ENCODE measurements at regions not wholly inside any gene's neighbourhood (a gene's known extent, or its start where the extent isn't known, plus 50 kb on each side); places are given as distances from the start of the nearest gene placed in this dataset.

DNA sequence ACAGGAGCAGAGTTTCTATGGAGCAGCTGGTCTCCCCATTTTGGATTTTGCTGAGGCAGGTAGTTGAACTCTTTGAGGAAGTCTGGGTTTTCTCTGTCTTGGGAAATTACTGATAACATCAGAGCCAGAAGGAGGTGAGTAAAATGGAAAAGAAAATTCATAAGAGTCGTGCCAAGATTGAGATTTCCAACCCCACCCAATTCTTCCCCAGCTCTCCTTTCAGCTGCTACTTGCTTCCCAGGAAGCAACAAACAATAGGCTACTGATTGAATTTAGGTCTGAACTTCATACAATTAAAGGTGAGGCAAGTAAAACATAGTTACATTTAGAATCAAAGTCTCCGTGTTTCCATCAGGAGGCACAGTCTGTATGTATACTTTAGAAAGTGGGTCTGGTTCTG is 54.6 kb upstream of the EOLA2 start:
- no peak for DNase-seq

DNA sequence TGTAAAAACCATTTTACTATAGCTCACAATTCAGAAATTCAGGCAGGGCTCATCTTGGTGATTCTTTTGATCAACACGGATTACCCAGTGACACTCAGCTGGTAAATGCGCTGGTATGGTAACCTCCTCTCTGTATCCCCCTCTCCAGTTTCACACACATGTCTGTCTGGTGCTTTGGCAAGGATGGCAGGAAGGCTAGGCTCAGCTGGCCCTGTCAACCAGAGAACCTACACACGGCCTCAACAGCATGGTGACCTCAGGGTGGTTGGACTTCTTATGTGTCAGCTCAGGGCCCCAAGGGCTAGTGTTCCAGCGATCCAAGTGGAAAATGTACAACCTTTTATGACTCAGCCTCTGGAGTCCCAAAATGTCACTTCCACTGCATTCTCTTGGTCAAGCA is 55.7 kb upstream of the EOLA2 start:
- DNase-seq, result no peak

DNA sequence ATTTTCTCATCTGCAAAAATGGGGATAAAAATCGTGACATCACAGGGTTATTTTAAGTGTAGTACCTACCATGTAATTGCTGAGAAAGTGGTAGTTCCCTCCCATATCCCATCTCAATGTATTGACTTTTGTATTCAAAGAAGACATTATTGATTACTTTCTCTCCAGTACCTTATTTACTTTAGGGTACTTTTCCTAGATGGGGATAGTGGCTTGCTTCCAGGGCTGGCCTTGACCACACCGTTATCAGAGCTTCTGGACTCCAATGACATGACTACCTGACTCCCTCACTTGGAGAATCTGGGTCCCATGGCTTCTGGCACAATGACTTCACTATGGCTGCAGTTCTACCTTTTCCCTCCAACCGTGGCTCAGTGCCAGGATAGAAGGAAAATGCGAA is 58.2 kb upstream of the EOLA2 start:
- no peak for DNase-seq

DNA sequence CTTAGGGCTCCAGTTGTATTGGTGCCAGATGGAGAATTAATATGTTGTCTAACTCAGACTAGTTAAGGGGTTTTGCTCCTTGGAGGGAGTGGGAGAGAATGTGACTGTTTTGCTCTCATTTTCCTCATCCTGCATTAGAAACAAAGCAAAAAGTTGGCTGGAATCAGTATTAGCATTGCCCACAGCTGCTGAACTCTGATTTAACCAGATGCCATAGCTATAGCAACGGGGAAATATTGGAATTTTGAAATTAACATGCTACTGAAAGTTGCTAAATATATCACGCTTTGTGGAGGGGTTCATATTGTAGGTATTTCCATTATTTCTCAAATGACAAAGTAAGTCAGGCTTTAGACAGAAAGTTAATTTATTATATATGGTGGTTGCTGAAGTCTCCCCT is 66.7 kb upstream of the EOLA2 start:
- DNase-seq, result no peak

DNA sequence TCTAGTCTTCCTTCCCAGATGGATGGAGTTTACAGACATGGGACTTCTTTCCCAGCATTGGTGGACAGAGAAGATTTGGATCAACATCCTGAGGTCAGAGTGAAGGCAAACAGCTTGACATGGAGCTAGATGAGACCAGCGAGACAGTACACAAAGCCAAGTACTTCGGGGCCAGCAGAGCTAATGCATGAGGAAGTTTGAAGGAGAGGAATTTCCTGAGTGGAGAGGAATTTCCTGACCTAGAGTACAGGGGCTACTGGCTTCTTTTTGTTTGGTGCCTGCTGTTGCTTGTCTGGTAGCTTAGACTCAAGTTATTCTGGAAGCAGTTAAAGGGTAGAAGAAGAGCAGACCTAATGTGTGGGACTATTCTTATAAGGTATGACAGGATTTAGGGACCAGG is 69.1 kb upstream of the EOLA2 start:
- DNase-seq, result no peak

DNA sequence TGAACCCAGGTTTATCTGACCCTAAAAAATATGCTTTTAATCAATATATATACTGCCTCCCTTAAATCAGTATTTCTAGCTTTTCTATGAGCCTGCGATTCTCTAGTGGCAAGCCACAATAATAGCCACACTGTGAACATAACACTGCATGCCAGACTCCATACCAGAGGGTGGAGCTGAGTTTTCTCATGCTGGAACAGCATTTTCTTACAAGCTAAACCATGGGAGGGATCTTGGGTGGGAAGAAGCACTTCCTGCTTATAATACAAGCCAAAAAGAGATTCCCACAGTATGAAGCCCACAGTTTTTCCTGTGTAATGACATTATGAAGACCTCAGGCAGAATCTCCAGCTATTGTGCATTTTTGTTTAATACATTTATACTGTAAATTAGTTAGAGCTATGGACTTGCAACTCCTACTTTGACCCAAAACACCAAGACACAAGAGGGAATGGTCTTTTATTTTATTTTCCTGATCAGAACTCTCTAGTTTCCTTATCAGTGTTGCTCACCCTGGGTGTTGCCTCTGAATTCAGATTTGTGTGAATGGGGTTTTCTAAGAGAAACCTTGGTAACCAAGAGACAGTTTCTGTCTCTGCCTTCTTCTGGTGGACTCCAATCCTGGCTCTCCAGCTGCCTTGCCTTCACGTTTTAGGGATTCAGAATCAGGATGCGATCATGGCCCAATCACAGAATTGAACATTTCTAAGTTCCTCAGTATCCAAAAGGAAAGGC is 74.5 kb upstream of the EOLA2 start:
- no peak for DNase-seq

DNA sequence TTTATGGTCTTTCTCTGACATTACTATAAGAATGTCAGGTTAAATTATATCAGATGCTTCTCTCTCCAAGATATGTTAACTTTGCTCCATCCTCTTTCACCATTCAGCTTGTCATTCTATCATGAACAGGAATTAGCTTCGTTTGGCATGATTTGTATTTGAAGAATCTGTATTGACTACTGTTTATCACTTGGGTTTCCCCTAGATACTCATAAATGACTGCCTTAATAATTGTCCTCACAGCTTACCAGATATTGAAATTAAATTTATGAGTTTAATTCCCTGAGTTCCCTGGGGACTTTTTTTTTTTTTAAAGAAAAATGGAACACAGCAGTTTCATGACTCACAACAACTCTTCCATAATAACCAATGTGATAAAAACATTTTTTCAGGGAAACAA is 76.2 kb upstream of the EOLA2 start:
- no peak for DNase-seq

DNA sequence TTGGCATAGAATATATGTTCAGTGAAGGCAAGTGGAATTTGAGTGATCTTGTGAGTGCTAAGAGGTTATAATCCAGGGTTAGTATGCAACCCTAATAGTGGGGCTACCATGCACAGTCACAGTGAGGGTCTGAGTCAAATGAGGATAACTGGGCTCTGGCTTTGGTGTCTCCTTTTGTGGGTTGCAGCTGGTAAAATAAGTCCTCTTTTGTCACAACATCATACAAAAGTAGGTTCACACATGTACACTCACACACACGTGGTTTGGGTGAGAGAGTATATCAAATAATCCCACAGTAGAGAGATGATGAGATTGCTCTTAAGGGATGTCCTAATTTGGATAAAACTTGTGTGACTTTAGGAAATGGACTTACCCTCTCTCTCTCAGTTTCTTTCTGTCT is 79.6 kb upstream of the EOLA2 start:
- DNase-seq, result no peak

DNA sequence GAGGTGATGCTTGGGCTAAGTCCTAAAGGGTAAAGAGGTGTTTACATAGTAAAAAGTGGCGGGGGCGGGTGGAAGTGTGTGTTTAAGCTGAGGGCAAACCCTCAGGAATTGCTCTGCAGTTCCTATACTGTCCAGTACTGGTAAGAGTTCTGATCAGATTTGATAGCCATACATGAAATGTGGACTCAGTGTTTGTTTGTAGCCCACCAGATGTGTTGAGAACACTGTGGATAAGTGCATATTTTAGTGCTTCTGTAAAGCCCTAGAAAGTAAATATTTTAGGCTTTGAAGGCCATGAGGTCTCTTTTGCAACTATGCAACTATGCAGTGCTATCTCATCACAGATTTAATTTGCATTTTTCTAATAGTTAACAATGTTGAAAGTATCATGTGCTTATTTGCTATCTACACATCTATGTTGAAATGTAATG is 80.7 kb upstream of the EOLA2 start:
- DNase-seq, result no peak

DNA sequence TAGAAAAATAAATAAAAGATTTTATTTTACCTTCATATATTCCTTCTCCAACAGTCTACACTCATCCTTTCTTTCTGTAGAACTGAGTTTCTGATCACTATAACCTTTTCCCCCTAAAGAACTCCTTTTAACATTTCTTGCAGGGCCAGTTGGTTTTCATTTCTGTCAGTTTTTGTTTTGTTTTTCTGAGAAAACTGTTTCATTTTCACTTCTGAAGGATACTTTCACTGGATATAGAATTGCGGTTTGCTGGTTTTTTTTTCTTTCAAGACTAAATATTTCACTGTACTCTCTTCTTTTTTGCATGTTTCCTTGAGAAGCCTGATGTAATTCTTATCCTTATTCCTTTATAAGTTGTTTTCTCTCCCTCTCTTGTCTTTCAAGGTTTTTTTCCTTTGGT is 90.4 kb upstream of the EOLA2 start:
- no peak for DNase-seq

DNA sequence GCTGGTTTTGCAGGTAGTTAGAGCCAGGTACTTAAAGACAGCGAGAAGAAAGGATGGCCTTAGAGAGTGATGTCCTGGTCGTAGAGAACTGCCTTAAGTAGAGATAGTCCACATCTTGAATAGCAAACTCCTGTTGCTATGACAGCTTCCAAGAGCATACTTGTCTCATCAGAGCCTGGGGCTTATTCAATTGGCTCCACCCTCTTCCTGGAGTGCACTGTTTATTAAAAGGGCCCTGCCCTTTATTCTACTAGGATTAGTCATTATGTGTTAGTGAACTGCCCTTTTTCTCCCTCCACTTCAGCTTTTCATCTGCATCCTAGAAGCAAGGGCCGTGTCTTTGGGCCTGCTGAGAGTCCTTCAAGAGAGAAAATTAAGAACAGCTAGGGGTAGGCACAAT is 94.5 kb upstream of the EOLA2 start:
- no peak for DNase-seq

DNA sequence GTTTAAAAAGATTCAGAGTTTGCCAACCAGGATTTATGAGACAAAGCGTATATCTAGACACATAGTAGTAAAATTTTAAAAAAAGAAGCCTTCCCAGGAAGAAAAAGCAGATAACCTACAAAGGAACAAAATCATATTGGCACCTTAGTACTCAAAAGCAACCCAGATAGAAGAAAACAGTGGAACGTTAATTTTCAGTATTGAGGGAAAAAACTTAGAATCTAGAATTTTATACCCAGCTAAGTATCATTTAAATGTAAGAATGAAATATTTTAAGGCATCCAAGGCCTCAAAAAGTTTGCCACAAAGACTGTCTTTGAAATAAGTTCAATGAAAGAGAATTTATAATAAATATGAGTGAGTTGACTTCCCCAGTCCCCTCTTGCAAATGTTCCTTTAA is 96.5 kb upstream of the EOLA2 start:
- no peak for DNase-seq

DNA sequence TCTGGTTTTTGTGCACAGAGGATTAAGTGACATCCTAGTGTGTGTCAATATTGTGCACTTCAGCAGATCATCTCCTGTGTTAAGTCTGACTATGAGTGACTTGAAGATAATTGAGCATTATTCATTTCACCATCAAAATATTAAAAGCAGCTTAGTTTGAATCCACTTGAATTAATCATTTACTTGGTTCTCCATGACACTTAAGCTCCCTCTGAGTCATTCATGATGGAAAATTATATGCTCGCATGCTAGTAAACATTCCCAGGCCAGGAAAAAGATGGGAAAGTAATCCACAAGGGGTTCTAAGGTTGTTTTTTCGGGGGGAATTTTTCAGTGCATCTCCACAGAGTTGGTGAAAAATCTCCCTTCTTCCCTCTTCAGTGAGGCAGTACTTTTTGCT is 97.2 kb upstream of the EOLA2 start:
- DNase-seq, result no peak

DNA sequence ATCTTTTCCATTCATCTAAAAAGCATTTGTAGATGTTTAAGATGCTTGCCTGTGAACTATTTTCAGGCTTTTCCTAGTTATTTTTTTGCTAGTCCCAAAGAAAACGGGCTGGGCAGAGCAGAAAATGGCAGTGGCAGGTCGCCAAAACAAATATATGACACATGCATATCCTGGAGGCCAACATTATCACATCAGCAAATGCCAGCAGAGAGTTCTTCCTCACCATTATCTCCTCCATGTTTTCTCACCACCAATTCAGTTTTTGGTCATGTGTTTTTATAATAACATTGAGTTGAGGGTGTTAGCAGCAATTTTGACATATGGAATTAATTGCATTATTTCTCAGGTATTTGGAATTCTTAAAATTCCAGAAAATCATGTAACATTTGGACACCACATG is 97.9 kb upstream of the EOLA2 start:
- DNase-seq, result no peak

DNA sequence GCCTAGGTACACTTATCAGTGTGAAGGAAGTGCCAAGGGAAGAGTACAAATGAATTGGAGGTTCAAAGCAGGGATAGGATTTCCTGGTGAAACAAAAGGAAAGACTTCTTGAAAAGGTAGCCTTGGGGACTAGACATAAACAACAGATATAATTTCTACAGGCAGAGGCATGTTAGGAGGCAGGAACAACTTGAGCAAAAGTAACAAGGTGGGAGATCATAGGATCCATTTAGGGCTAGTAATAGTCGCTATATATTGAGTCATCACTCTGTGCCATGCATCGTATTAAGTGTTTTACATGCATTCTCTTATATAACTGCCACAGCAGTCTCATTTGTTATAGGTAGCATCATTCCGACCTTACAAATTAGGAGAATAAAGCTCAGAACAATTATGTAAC is 98.3 kb upstream of the EOLA2 start:
- DNase-seq, result no peak

DNA sequence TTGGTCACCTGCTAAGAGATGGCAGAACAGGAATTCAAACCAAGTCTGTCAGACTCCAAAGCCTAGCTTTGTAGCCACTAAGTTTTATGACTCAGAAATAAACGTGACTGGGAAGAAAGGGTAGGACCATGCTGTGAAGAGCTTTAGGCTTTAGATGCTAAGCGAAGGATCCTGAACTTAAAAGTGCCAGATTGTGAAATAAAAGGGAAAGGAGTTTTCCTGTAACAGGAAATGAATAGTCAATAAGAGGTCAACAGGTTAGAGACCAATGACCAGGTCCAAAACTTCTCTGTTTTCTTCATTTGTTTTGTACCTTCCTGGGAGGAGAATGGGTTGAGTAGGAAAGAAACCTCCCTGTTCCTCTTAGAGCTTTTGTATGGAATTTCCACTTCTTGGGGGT is 98.8 kb upstream of the EOLA2 start:
- no peak for DNase-seq

DNA sequence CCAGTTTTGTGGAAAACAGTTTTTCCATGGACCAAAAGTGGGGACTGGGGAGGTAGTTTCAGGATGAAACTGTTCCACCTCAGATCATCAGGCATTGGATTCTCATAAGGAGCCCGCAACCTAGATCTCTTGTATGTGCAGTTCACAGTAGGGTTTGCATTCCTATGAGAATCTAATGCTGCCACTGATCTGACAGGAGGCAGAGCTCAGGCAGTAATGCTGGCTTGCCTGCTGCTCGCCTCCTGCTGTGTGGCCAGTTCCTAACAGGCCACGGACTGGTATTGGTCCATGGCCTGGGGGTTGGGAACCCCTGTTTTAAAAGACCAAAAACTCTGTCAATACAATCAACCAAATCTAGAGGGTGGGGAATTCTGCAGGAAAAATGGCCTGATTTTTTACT is 100.0 kb upstream of the EOLA2 start:
- DNase-seq, result no peak

DNA sequence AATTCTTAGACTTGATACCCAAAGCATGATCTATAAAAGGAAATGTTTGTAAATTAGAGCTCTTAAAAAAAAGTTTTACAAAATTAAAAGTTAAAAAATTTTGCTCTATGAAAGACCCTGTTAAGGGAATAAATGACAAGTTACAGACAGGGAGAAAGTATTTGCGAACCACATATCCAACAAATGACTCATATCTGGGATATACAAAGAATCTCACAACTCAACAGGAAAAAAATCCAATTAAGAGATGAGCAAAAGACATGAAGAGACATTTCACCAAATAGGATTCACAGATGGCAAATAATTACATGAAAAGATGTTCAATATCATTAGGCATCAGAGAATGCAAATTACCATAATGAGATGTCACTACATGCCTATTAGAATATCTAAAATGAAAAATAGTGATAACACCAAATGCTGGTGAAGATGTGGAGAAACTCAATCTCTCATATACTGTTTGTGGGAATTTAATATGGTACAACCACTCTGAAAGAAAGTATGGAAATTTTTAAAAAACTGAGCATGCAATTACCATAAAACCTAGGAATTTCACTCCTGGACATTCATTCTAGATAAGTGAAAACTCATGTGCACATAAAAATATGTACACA is 100.8 kb upstream of the EOLA2 start:
- no peak for DNase-seq

DNA sequence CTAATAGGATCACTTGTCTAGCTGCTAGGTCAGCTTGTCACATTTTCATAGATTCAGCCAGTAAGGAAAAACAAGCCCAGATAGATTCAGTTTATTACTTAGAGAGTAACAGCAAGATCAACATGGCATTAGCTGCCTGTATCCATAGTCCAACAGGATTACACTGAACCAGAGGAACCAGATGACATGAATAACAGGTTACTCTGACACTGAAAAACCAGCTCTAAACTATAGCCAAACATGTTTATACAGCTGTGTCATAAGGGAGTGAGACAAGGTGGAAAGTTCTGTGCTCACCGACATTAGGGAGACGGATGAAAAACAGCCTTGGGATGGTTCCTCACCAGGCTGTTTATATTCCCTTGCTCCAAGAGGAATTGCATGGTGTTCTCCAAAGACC is 102.9 kb upstream of the EOLA2 start:
- no peak for DNase-seq

DNA sequence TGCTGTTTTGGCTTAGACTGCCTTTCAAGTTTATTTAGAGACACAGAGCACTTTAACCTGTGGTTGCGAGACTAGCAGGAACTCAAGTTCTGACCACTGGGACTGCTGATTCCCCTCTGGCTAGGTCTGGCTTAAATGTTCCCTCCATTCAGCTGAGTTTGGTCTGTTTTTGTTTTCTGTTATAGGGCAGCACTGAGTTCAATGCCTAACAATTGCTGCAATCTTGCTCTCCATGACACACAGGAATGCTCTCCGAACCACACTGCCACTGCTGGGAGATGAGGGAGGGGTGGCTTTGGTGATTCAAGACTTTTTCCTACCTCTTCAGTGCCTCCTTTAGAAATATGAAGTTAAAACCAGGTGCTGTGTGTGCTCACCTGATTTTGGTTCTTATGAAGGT is 106.3 kb upstream of the EOLA2 start:
- no peak for DNase-seq

DNA sequence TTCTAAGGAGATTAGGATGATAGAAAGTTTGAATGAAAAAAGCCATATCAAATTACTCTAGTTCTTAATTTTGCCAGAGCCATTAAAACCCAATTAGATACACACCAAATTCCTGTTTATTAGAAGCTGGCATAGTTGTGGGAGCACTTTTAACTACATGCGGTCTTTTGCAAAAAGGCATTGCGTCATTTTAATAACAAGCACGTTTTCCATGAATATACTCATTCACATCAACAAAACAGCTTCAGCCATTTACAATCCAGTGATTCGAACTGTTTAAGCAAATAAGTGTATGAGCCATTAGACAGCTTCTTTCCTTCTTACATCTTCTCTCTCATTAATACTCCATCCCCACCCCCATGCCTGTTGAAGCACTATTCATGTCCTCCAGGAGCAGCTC is 109.5 kb upstream of the EOLA2 start:
- DNase-seq, result no peak

DNA sequence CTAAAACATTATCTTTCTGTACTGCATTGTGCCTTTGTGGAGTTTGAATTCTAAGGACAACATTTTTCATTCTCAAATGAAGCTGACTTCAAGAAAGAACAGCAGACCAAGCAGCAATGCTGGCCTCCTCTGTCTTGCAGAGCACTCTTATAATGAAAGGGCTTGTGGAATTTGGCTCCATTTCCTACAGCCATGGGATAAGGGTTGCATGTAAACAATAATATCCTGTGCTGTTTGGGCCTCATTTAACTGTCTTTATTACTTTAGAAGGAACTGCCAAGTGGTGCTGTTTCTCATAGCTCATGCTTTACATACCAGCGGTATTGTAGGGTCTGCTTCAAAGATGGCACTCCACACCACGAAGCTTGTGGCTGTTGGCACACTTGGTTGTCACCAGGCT is 111.4 kb upstream of the EOLA2 start:
- DNase-seq, result no peak

DNA sequence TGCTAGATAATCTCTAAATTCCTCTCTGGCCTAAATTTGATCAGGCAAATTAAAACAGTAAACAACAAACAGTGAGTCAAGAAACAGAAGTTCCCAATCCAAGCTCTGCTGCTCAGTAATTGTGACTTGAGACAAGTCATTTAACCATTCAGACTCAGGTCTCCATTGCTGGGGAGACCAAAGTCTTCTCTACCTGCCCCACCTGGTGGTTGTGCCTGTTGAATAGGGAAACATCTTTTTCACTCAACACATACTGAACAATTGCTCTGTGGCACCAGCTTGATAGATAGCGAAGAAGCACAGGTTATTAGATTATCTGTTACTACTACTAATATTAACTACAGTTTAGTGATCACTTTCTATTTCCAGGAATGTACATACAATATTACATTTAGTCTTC is 112.1 kb upstream of the EOLA2 start:
- DNase-seq, result no peak

DNA sequence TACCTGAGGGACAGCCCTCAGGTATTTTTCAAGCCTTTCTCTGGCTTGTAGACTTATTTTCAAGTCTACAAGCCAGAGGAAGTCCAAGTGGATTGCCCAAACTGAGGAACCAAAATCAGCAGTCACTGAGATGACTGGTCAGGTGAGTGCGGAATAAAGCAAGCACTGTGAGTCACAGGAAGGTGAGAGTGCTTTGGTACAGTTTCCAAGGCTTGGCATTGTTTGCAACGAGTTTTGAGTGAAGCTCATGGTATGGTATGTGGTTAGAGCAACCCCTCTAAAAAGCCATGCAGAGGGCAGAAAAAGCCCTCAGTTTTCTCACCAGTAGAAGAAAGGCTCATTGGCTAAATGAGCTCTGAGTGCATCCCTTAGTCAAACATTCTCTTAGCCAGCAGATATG is 112.8 kb upstream of the EOLA2 start:
- no peak for DNase-seq

DNA sequence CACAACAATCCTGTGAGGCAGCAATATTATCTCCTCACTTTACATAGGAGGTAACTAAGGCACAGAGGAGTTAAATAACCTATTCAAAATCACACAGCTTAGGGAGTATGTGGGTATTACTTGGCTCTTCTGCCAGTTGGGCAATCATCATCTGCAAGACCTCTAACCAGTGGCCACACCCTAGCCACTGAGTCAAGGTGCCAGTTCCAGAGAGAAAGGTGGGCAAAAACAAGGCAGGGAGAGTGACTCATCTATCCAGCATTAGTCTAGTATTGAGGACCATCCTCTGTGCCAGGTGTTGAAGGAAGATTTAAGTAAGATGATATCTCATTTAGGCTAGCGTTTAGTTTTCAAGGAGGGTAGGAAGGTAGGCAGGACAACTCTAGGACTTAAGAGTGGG is 113.9 kb upstream of the EOLA2 start:
- no peak for DNase-seq
